Fibroblast of peridontal ligament (primary cell): ENCODE measurements at regions not wholly inside any gene's neighbourhood (a gene's known extent, or its start where the extent isn't known, plus 50 kb on each side); places are given as distances from the start of the nearest gene placed in this dataset.

Source experiments
- DNase-seq: peaks from one replicate; pipeline ENCODE4 v3.0.0-alpha.2; 2010; ENCODE audit errors: extremely low read depth

- DNase-seq: no peak
Observed at GRCh38 chr9:134271338-134272301, 54.6 kb upstream of the RXRA start.

GRCh38 chr9:134272302-134273023 lies 53.8 kb upstream of the RXRA start:
- DNase-seq: no peak

GRCh38 chr9:134273647-134274046 lies 52.6 kb upstream of the RXRA start:
- no peak for DNase-seq

GRCh38 chr9:134275375-134275774 lies 50.9 kb upstream of the RXRA start:
- DNase-seq: no peak

GRCh38 chr9:134276453-134277245 lies 49.6 kb upstream of the RXRA start:
- DNase-seq: no peak
